GM12891 (cell line): ENCODE measurements at regions not wholly inside any gene's neighbourhood (a gene's known extent, or its start where the extent isn't known, plus 50 kb on each side); places are given as distances from the start of the nearest gene placed in this dataset.

Experiments used
- PAX5 ChIP-seq: IDR thresholded peaks from 2 replicates; pipeline ENCODE4 v1.6.1; 2011; ENCODE audit warnings: low read length, moderate library complexity, mild to moderate bottlenecking; ENCODE audit not compliant: insufficient read depth, severe bottlenecking
- POLR2A ChIP-seq: IDR thresholded peaks from 2 replicates; pipeline ENCODE4 v1.6.1; 2011; ENCODE audit warnings: low read depth, low read length, control low read depth
- POLR2AphosphoS5 ChIP-seq: IDR thresholded peaks from 2 replicates; pipeline ENCODE4 v1.6.1; 2011; ENCODE audit warnings: low read depth, low read length, control low read depth
- SPI1 ChIP-seq: IDR thresholded peaks from 2 replicates; pipeline ENCODE4 v1.6.1; 2011; ENCODE audit warnings: low read depth, low read length, control low read depth
- TAF1 ChIP-seq: IDR thresholded peaks from 2 replicates; pipeline ENCODE4 v1.6.1; 2011; ENCODE audit warnings: low read depth, low read length, control low read depth

DNA sequence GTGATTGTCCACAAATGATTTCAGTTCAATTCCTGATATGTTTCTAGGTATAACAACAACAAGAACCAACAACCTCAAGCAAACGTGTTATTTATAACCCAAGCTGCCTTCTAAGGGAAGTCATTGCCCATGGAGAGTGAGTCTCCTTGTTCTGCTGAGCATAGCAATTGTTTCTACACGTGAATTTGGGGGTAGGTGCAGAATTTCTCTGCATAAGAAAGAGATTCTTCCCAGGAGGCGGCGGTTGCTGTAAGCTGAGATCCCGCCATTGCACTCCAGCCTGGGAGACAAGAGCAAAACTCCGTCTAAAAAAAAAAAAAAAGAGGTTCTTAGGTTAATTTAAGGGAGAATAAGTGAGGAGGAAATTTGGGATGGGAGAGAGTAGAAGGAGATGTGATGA lies 226.5 kb upstream of the PELI2 start:
- TF ChIP-seq POLR2A (no peak), TAF1 (no peak), SPI1 (no peak), POLR2AphosphoS5 (no peak), PAX5 (no peak)
